ENCODE measurements at regions not wholly inside any gene's neighbourhood (a gene's known extent, or its start where the extent isn't known, plus 50 kb on each side); places are given as distances from the start of the nearest gene placed in this dataset.

DNA sequence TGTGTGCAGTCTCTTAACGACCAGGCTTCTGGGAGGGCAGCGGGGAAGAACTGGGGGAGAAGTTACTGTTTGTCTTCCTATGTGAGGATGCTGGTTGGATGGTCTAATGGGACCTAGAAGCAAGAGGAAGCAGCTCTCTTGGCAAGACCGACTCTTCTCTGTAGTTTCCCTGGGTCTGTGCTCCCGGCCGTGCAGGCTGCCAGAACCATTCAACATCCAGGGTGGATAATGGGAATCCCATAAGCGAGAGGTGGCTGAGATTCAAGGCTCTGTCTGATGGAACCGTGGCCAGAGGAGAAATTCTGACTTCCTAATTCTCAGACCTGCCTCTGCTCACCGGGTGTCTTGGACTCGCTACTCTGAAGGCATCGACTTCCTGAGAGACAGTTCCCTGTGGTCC is 561.0 kb upstream of the TBX3 start:
- WGBS, 2 donors = 82 to 86% methylated on average over 10 of the region's 10 CpGs
- no peak overlapping the region for H3K9ac ChIP-seq (ENCODE audit: insufficient read depth in 1 of 2, low read length in 2 of 2)
- no peak overlapping the region for H3K27ac ChIP-seq (ENCODE audit: low read depth in 1 of 2, low read length in 1 of 2)
- H3K4me3 ChIP-seq = no peak overlapping the region
- ATAC-seq (ENCODE audit: insufficient read depth, low FRiP score) (no peak), DNase-seq (no peak)
- H3K36me3 ChIP-seq (ENCODE audit: control insufficient read depth in 4 of 4, insufficient read depth in 4 of 4, low read length in 4 of 4) = no peaks in the 10 kb centered on the region
- H3K27me3 ChIP-seq (ENCODE audit: control insufficient read depth in 3 of 3, insufficient read depth in 3 of 3, low read length in 2 of 3) = no peaks in the 10 kb centered on the region
- no peaks in the 10 kb centered on the region for H3K9me3 ChIP-seq (ENCODE audit: control insufficient read depth in 4 of 4, insufficient read depth in 3 of 4, low read length in 3 of 4)
- TF ChIP-seq, protein P1, sequence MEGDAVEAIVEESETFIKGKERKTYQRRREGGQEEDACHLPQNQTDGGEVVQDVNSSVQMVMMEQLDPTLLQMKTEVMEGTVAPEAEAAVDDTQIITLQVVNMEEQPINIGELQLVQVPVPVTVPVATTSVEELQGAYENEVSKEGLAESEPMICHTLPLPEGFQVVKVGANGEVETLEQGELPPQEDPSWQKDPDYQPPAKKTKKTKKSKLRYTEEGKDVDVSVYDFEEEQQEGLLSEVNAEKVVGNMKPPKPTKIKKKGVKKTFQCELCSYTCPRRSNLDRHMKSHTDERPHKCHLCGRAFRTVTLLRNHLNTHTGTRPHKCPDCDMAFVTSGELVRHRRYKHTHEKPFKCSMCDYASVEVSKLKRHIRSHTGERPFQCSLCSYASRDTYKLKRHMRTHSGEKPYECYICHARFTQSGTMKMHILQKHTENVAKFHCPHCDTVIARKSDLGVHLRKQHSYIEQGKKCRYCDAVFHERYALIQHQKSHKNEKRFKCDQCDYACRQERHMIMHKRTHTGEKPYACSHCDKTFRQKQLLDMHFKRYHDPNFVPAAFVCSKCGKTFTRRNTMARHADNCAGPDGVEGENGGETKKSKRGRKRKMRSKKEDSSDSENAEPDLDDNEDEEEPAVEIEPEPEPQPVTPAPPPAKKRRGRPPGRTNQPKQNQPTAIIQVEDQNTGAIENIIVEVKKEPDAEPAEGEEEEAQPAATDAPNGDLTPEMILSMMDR (IDR thresholded peaks at IDR 0.05; ENCODE audit: control extremely low read depth, extremely low read depth) = no peak
- peaks cover 0 to 6% (median 2%) of the 10 kb centered on the region in 5 donors for H3K4me1 ChIP-seq (ENCODE audit: control insufficient read depth in 5 of 5, insufficient read depth in 5 of 5, low read length in 5 of 5)

DNA sequence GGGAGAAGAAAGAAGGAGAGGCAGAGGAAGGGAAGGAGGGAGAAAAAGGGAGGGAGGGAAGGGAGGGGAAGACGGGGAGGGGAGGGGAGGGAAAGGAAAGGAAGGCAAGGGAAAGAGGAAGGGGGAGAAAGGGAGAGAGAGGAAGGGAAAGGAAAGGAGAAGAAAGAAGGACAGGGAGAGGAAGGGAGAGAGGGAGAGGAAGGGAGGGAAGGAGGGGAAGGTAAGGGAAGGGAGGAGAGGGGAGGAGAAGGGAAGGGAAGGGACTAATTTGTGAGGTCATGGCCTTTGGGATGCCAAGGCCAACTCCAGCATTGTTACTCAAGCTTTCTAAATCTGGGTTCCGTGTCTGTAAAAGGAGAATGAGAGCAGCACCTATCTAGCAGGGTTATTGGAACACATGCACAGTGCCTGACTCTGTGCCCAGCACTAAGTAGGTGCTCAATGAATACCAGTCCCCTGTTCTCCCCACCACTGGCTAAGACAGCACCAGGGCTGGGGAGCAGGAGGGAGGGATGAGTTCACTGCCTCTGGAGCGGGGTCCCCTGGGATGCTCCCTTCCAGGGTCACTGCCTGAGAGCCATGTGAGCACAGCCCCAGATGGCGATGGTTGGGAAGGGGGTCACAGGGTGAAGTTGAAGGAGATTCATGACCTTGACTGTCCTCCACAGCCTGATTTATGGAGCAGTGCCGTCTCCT is 560.1 kb upstream of the TBX3 start:
- 88% methylated on average over 5 of the region's 5 CpGs for WGBS, 2 donors
- DNase-seq (no peak), ATAC-seq (ENCODE audit: insufficient read depth, low FRiP score) (no peak)
- TF ChIP-seq, protein P1 (IDR thresholded peaks at IDR 0.05; ENCODE audit: control extremely low read depth, extremely low read depth) = no peak
- no peaks in the 10 kb centered on the region for H3K9me3 ChIP-seq (ENCODE audit: control insufficient read depth in 4 of 4, insufficient read depth in 3 of 4, low read length in 3 of 4)
- no peaks in the 10 kb centered on the region for H3K36me3 ChIP-seq (ENCODE audit: control insufficient read depth in 4 of 4, insufficient read depth in 4 of 4, low read length in 4 of 4)
- no peak overlapping the region for H3K9ac ChIP-seq (ENCODE audit: insufficient read depth in 1 of 2, low read length in 2 of 2)
- H3K27me3 ChIP-seq (ENCODE audit: control insufficient read depth in 3 of 3, insufficient read depth in 3 of 3, low read length in 2 of 3) = no peaks in the 10 kb centered on the region
- H3K27ac ChIP-seq (ENCODE audit: low read depth in 1 of 2, low read length in 1 of 2) = no peak overlapping the region
- H3K4me3 ChIP-seq = no peak overlapping the region
- no peaks in the 10 kb centered on the region for H3K4me1 ChIP-seq (ENCODE audit: control insufficient read depth in 5 of 5, insufficient read depth in 5 of 5, low read length in 5 of 5)

DNA sequence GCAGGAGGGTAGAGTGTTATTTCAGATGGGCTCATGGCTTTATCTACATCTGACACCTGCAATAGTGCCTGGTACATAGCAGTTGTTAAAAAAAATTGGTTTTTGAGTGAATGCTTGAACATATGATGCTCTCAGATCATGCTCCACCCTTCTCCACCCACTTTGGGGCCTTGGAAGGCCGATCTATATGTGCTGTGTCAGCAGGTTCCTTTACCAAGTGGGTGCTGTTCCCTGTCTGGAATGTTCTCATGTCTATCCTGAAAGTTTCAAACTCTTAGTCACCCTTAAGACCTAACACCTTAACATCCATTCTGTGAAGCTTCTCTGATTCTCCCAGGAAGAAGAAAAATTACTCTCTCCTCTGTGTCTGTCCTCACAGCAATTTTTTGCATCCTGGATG is 556.3 kb upstream of the TBX3 start:
- 61 to 81% methylated on average over 1 of the region's 1 CpG for WGBS, 2 donors
- H3K4me3 ChIP-seq = no peak overlapping the region
- no peak overlapping the region for H3K27ac ChIP-seq (ENCODE audit: low read depth in 1 of 2, low read length in 1 of 2)
- H3K27me3 ChIP-seq (ENCODE audit: control insufficient read depth in 3 of 3, insufficient read depth in 3 of 3, low read length in 2 of 3) = no peaks in the 10 kb centered on the region
- H3K9ac ChIP-seq (ENCODE audit: insufficient read depth in 1 of 2, low read length in 2 of 2) = no peak overlapping the region
- DNase-seq (no peak), ATAC-seq (ENCODE audit: insufficient read depth, low FRiP score) (no peak)
- no peaks in the 10 kb centered on the region for H3K36me3 ChIP-seq (ENCODE audit: control insufficient read depth in 4 of 4, insufficient read depth in 4 of 4, low read length in 4 of 4)
- no peaks in the 10 kb centered on the region for H3K4me1 ChIP-seq (ENCODE audit: control insufficient read depth in 5 of 5, insufficient read depth in 5 of 5, low read length in 5 of 5)
- TF ChIP-seq, protein P1 (IDR thresholded peaks at IDR 0.05; ENCODE audit: control extremely low read depth, extremely low read depth) = no peak
- H3K9me3 ChIP-seq (ENCODE audit: control insufficient read depth in 4 of 4, insufficient read depth in 3 of 4, low read length in 3 of 4) = no peaks in the 10 kb centered on the region

DNA sequence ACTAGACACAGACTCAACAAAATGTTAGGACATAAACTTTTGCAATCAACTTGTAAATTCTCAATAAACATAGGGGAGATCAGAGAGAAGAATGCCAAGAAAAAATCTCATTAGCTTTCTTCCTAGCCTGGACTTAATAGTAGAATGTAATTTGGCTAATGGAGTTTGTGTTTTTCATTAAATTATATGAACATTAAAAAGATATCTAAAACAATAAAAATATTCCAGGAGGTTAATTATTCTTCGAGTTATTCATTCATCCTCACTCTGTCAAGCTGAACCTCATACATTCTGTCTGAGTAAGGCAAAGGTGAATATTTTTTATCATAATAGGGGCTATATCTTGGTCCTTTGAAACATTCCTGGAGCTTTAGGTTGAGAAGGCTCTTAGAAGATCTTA is 551.9 kb upstream of the TBX3 start:
- Histone ChIP-seq H3K4me1 (ENCODE audit: control insufficient read depth in 5 of 5, insufficient read depth in 5 of 5, low read length in 5 of 5) (peaks cover 0 to 2% (median 0%) of the 10 kb centered on the region in 5 donors), H3K4me3 (no peak overlapping the region), H3K36me3 (ENCODE audit: control insufficient read depth in 4 of 4, insufficient read depth in 4 of 4, low read length in 4 of 4) (no peaks in the 10 kb centered on the region), H3K27me3 (ENCODE audit: control insufficient read depth in 3 of 3, insufficient read depth in 3 of 3, low read length in 2 of 3) (no peaks in the 10 kb centered on the region), H3K27ac (ENCODE audit: low read depth in 1 of 2, low read length in 1 of 2) (no peak overlapping the region), H3K9me3 (ENCODE audit: control insufficient read depth in 4 of 4, insufficient read depth in 3 of 4, low read length in 3 of 4) (no peaks in the 10 kb centered on the region), H3K9ac (ENCODE audit: insufficient read depth in 1 of 2, low read length in 2 of 2) (no peak overlapping the region)
- DNase-seq = no peak
- 71 to 76% methylated on average over 1 of the region's 1 CpG for WGBS, 2 donors
- no peak for ATAC-seq (ENCODE audit: insufficient read depth, low FRiP score)
- TF ChIP-seq, protein P1 (IDR thresholded peaks at IDR 0.05; ENCODE audit: control extremely low read depth, extremely low read depth) = no peak
